GM21528 (cell line): ENCODE measurements at regions not wholly inside any gene's neighbourhood (a gene's known extent, or its start where the extent isn't known, plus 50 kb on each side); places are given as distances from the start of the nearest gene placed in this dataset.

Experiments
- ATAC-seq: cut with Tn5 transposase; IDR thresholded peaks from one replicate; pipeline ENCODE4 v1.9.1; 2021; ENCODE audit warnings: mild to moderate bottlenecking, moderate library complexity; ENCODE audit not compliant: unreplicated experiment, low FRiP score

DNA sequence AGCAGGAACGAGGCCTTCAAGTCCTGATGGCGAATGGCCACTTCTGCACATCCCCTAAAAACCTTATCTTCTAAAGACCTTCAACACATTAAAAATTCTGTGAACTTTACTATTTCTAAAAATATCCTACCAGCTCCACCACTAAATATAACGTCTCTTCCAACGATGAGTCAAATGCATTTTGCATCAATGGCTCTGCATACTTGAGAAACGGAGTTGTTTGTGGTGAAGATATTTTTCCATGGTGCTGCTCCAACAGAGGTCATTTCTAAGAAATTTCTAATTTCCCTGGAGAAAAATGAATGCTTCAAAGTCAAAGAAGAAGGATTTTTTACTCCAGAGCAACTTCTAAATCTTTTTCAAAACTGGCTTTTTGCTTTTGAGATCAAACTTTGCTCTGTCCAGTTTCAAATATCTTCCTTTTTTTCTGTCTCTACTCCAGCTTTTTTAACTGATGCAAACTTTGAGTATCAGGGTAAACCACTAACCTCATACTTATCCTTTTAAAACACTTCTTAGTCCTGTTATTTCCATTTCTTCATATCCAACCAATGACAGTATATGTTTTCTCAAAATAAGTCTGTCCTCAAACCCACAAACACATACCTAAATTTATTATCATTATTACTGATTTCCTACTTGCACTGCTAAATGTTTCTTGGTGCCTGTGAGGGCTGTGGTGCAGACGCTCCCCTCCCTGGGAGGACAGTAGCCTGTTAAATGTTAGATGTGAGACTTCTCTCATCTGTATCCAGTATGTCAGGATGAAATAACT is 258.1 kb downstream of the KLF6 start:
- ATAC-seq: no peak

DNA sequence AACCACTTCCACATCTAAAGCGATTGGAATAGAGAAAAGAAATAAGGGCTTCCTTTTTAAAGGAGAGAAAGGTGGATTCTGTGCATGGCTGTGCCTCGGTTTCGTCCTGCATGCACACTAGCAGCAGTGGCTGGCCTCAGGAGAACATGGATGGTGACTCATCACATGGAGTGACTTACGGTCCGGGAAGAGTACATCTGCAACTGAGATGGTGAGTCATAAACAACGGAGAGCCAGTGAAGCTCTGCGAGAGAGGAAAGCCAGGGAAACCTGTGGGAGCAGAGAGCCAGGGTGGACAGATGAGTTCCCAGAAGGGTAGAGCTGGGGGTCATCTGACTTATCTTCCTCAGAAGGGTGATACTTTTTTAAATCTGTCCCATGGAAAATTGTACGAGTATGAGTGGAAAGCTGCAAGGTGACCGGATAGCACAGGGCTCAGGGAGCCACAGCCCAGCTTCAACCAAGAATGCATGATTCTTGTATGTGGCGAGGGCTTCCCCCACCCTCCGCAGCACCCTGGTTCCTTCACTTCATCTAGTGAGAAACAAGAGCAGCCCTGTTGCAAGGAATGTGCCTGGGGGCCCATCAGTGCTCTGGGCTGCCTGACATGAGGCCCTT is 259.1 kb downstream of the KLF6 start:
- no peak for ATAC-seq

DNA sequence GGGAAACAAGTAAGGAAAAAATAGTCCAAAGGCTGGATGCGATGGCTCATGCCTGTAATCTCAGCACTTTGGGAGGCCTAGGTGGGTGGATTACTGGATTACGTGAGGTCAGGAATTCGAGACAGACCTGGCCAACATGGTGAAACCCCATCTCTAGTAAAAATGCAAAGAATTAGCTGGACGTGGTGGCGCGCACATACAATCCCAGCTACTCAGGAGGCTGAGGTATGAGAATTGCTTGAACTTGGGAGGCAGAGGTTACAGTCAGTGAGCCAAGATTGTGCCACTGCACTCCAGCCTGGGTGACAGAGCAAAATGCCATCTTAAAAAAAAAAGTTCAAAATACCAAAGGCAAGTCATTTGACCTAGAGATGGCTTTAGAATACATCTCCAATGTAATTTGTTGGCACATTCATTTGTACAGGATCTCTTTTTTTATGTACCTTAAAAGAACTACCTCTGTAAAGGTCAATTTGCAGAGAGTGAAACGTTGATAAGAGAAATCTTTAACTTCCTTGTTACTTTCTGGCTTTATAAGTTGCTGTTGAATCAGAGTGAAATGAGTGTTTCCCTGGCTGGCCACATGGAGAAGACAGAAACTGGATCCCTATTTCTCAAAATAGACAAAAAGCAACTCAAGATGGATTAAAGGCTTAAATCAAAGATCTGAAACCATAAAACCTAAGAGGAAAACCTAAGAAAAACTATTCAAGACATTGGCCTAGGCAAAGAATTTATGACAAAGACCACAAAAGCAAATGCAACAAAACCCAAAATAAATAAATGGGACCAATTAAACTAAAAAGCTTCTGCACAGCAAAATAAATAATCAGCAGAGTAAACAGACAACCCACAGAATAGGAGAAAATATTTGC is 260.7 kb downstream of the KLF6 start:
- ATAC-seq: no peak

DNA sequence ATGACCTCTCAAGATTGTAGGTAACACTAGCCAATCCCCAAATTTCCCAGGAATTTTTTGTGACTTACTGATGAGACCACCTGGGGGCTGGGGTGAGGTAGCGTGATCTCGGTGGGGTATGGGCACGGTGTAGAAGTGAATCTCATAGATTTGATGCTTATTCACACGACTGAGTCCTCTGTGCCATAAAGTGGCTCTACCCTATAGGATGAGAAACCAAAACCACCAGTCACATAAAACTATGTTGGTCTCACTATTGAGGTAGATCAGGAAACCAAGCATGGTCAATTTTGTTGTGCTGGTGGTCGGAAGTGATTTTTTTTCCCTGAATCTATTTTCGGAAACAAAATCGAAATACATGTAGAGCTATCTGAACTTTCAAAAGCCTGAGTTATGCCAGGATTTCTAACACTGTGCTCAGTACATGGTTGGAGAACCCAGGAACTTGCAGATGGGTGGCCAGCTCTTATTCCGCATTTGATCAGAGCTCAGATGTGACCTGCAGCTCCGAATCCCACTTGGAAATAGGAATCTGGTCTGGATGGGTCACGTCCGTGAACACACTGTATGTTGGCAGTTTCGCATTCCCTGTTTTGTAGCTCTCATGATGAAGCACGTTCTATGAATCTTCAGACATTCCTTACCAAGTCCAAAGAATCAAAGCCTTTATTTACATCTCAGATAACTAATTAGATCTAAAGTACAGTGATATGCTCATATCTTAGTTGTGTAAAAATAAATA is 261.5 kb downstream of the KLF6 start:
- ATAC-seq: no peak

DNA sequence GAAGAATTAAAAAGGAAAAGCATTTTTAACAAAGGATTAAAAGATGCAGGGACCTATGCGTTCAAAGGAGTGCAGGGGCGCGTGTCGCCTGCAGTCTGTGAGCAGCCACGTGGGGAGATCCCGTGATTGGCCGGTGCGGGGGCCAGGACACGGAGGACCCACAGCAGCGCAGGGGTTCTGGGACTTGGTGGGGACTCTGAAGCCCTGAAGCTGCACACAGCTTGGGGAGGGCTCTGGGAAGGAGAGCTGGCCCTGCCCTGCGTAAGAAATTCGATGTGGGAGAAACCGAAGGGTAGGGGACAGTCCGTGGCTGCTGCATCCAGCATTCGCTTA is 268.1 kb downstream of the KLF6 start:
- ATAC-seq: no peak

DNA sequence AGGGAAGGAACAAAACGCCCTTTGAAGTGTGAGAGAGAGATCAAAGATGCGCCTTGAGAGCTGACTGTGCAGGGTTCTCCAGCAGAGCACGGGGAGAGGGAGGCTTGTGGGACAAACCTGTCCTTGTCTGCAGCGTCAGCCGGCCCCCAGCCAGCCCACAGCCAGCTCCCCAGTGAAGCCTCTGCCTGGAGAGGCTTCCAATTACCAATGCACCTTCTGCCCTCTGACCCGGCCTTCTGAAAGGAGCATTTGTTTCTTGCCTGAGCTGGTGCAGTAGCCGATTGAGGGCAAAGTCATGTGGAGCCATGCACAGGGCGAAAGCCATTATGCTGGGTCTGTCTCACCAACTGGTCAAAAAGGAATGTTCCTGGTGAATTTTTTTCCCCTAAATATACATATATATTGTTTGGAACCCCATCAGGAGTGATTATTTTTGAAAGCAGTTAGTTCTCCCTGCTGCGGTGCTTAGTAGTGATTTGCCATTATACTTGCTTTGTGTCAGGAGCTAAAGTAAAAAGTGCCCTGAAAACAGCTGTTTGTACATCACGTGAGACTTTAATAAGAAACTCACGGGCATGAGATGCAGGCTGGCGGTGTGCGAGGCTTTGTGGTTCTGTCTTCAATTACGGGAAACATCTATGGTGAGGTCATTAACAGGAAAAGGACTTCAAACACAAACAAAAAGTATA is 268.6 kb downstream of the KLF6 start:
- ATAC-seq: no peak

DNA sequence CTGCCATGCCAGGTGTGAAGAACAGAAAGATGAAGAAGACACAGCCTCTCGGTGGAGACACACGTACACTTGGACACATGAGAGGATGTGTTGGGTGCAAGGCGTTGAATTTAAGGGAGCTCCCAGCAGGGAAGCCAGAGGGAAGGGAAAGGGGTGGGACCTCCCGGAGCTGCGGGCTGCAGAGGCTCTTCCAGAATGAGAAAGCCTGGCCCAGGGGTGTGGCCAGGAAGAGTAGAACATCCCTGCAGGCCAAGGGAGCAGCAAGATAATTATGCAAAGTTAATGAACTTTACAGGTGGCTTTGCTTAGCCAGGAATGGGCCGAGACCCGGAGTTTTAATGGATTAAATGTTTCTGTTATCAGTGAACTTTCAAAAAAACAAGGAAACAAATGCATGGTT is 270.3 kb downstream of the KLF6 start:
- ATAC-seq: no peak

DNA sequence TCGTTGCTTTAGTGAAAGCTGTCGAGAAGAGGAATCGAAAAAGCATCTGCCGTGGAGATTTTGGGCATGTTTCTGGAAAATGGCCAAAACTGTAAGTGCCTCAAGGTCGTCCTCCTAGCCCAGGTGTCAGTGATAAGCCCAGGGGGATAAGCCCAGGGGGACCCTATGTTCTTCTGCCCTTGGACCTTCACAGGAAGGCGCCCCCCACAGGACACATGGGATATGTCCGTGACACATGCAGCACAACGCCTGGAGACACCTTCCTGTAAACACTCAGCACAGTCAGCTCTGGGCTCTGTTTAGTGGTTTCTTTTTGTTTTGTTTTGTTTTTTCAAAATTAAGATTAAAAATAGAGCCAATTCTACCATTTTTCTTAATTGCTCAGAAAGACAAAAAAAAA is 272.7 kb downstream of the KLF6 start:
- ATAC-seq: no peak

DNA sequence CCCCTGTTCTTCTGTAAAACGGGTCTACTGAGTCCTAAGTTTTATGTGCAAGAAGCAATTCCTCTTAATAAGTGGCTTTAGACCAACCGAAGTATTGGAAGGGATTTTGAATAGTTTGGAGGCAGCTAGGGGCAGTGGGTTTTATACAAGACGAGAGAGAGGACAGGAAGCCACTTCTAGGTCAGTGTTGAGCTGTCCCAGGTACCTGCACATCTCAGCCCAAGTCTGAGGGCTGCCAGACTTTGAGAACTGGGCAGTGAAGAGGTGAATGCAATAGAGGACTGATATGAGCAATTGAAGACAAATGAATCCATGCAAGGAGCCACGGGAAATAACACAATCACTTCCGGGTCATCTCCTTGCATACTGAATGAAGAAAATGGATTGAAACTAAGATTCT is 273.5 kb downstream of the KLF6 start:
- no peak for ATAC-seq

DNA sequence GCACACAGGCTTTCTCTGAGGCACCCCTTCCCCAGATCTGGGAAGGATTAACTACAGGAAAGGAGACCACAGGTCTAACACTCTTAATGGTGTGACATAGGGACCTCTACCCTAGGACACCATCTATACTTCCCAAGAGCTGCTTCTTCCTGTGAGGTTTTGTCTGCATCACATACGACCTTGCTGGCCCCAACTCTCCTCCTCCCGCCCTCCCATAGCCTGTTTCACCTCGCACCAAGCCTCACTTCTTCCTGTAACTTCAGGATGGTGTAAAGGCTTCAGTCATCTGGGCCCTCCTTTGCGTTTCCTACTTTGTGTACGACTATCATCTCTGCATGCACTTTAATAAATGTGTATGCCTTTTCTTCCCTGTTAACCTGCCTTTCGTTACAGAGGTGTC is 274.3 kb downstream of the KLF6 start:
- ATAC-seq: no peak

DNA sequence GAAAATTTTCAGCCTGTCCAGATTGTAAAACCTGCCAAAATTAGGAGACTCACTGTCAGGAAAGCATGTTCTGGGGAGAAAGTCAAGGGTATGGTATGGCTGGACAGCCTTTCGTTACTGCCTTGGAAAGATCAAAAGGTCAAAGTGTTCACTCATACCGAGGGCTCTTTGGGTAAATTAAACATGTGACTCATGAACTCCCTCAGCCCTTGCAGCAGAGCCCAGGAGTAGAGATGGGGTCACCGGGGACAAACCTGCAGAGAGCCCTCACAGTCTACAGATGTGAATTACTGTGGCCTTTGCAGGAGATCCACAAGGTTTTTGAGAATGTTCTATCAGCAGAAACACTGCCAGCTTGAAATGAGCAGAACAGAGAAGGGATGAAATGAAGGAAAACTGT is 275.7 kb downstream of the KLF6 start:
- ATAC-seq: no peak

DNA sequence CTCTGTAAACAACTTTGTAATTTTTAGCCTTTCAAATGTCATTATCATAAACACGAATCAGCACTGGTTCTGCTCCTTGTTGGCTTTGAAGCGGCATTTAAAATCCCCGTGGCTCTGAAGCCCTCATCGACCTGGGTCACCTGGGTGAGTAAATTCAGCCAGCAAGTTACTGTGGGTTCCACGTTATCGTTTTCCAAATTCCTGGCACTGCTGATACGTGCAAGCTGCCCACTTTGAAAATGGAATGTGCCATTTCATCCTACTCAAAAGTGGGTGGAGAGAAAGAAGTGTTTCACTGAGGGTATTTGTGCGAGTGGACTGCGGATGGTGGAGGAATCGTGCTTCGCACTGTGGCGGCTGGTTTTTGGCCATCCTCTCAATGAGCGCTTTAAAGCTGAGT is 281.7 kb downstream of the KLF6 start:
- no peak for ATAC-seq

DNA sequence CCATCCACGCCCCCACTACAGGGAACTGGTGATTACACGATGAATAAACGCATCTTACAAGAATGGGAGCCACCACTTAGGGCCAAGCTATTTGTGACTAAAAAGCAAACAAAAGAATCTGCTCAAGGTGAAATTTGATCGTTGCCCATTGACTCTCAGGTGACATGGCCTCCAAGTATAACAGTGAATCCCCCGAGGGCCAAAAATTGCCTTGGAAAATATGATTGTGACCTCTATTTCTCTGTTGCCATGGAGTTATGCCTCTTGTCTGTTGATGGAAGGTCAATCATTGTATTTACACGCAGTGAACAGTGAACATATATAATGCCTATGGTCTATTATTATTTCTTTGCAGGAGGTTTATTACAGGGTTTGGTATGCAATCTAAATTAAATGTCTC is 282.3 kb downstream of the KLF6 start:
- ATAC-seq: no peak

DNA sequence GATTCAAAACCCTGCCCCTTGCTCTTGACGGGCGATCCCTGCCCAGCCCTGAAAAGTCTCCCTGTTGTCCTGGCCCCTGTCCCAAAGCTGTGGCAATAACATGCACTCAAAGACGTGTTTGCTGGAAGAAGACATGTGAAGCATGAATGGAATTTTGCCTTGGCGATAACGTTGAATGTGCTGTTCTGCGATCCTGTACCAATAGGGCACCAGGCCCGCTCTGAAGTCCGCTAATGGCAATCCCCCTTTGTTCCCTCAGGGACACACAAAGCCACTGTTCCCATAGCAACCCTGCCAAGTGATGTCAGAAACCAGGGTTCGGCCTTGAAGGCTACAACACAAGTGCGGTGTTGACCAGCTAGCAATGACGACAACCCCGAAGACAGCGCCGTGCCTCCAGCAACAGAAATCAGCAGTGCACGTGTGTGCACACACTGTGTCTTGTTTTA is 284.6 kb downstream of the KLF6 start:
- ATAC-seq: no peak

DNA sequence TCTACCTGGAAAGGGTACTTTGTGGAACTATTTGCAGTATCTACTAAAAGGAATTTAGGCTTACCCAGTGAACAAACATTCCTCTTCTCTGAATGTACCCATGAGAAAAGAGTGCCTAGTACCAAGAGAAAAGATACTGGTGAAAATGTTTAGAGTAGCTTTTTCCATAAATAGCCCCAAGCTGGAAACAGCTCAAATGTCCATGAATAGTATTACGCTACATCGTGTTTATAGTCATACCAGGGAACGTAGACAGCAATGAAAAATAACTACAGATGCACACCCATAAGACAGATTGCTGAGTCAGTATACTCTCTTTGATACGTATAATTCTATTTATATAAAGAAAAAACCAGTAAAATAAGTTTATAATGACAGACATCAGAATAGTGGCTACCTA is 285.9 kb downstream of the KLF6 start:
- no peak for ATAC-seq

DNA sequence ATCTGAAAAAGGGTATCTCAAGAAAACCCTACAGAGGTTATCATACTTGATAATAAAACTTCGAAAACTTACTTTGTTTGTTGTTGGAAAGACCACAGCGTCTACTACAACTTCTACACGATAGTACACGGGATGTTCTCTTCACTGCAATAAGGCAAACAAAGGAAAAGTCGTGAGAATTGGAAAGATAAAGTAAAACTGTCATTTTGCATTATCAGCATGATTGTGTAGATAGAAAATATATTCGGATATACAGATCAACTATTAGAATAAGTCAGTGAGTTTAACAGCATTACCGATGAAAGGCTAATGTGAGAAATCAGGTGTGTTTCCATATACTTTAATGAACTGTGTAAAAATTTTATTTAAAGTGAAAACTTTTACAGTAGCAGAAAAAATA is 287.4 kb downstream of the KLF6 start:
- no peak for ATAC-seq

DNA sequence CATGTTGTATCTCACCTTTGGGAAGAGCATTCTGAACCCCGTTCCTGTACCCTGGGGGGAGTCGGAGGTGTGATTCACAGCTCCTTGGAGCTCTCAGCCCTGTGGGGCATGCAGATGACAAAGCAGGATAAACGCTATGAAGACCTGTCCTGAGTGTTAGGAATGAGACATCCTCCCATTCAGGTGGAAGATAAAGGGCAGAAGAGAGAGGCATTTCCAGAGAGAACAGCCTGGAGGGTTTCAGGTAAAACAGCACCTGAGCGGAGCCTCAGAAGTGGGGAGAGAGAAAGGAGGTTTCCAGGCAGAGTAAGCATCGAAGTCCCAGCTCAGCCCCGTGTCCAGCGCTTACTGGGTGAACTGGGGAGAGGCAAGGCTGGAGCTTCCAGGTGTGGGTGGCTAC is 288.9 kb downstream of the KLF6 start:
- ATAC-seq: no peak

DNA sequence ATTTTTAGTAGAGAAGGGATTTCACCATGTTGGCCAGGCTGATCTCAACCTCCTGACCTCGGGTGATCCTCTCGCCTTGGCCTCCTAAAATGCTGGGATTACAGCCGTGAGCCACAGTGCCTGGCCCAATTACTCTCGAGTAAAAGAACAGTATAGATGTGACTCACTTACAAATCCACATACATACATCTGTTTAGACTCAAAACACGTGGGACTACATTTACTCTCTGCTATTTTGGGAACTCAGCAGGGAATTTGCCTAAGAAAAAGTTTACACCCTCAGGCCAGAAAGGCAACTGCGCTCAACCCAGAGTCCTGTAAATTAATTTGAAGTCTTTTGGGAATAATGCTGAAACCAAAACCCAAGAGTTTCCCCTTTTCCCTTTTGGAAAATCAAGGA is 289.7 kb downstream of the KLF6 start:
- ATAC-seq: no peak

DNA sequence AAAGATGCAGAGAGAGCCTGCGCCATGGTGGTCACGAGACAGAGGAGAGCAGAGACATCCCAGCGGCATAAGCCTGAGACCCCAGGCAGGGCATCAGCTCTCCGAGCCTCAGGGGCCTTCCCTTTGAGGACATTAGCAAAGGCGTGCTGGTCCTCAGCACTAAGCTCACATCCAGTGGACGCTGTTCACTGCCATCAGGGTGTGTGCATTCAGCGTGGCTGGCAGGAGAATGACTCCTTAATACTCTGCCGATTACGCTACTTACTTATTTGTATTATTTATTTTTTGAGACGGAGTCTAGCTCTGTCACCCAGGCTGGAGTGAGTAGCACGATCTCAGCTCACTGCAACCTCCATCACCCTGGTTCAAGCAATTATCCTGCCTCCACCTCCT is 290.2 kb downstream of the KLF6 start:
- no peak for ATAC-seq

DNA sequence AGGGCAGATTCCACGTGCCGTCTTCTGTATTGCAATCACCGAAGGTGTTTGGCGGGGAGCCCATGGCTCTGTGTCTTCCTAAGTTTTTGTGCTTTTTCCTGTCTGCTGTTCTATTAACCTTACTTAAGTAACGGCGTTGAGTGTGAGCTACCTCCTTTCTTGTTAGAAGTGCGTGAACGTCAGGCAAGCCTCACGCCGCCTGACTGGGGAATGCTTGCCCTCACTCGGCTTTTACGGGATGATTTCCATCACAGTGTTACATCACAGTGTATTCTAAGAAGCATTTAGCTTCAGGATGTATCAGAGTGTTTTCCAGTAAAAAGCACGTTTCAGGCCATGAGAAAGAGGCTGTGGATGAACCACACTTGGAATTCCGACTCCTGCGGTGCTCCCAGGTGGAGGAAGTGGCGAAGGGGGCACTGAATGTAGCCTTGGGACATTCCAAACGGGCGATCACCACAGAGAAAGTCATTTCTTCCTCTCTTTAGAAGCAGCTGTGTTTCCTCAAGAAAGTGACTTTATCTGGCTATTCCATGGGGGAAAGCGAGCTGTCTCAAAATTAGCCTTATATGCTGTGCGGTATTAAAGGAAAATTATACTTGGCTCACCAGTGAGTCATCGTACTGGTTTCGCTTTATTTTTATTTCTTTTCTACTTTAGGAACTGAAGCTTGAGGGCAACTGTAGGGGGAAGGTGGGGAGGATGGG is 290.7 kb downstream of the KLF6 start:
- no peak for ATAC-seq
